GM20000 (cell line): ENCODE measurements at regions not wholly inside any gene's neighbourhood (a gene's known extent, or its start where the extent isn't known, plus 50 kb on each side); places are given as distances from the start of the nearest gene placed in this dataset.

Source experiments
- DNase-seq: peaks from one replicate; pipeline ENCODE4 v3.0.0; 2012; ENCODE audit warnings: low spot score
- TF ChIP-seq, protein P1 (sequence below): IDR thresholded peaks from 2 replicates; pipeline ENCODE4 v1.5.1; 2012; ENCODE audit warnings: mild to moderate bottlenecking, control low read depth; ENCODE audit errors: extremely low read depth, missing control alignments

DNA sequence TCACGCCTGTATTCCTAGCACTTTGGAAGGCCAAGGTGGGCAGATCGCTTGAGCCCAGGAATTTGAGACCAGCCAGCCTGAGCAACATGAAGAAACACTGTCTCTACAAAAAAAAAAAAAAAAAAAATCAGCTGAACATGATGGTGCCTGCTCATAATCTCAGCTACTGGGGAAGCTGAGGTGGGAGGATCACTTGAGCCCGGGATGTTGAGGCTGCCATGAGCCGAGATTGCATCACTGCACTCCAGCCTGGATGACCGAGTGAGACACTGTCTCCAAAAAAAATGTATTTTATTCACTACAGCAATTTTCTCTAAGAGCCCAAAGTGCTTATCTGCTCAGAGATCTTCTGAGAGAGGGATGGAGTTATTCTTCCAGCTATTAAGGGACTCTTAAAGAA lies 215.8 kb upstream of the PPP3CA start:
- TF ChIP-seq, protein P1, sequence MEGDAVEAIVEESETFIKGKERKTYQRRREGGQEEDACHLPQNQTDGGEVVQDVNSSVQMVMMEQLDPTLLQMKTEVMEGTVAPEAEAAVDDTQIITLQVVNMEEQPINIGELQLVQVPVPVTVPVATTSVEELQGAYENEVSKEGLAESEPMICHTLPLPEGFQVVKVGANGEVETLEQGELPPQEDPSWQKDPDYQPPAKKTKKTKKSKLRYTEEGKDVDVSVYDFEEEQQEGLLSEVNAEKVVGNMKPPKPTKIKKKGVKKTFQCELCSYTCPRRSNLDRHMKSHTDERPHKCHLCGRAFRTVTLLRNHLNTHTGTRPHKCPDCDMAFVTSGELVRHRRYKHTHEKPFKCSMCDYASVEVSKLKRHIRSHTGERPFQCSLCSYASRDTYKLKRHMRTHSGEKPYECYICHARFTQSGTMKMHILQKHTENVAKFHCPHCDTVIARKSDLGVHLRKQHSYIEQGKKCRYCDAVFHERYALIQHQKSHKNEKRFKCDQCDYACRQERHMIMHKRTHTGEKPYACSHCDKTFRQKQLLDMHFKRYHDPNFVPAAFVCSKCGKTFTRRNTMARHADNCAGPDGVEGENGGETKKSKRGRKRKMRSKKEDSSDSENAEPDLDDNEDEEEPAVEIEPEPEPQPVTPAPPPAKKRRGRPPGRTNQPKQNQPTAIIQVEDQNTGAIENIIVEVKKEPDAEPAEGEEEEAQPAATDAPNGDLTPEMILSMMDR, result no peak
- DNase-seq, result no peak

- TF ChIP-seq, protein P1, result no peak
- no peak for DNase-seq
These were observed 209.5 kb upstream of the PPP3CA start for GRCh38 chr4:101556842-101557241.

GRCh38 chr4:101555341-101555880 lies 208.1 kb upstream of the PPP3CA start:
- TF ChIP-seq, protein P1, result no peak
- DNase-seq, result no peak

DNA sequence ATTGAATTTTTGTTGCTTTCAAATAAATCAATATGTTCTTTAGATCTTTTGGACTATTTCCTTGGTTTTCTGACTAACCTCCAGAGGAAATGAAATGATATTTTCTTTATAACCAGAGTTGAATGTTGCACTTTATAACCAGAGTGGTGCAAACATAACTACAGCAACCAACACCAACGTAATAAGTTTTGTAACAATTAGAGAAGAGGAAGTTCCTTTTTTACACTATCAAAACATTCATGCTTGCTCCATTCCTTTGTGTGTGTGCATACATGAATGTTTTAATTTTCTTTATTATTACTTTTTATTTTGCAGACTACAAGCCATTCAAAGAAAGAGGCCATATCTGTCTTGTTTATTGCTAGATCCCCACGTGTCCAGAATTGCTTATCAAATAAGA lies 193.0 kb upstream of the PPP3CA start:
- no peak for DNase-seq

DNA sequence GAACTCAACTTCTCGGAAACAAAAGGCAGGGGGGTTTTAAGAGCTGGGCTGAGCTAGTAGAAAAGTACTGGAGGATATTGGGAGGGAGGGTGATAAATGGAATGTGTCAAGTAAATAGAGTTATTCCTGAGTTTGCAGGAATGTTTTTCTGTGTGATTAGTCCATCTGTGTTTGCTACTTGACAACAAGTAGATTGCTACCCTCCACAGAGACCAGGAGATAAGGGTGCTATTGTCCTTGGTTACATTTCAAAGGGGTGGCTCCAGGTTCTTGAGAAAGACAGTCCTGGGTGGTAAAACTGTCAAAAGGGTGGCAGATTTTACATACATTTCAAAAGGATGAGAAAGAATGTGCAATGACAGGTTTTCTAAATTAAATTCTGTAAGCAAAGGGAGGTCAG lies 181.2 kb upstream of the PPP3CA start:
- TF ChIP-seq, protein P1, result no peak
- DNase-seq, result no peak

More for the DNA sequence above, 193.0 kb upstream of the PPP3CA start:
- TF ChIP-seq, protein P1, result no peak

GRCh38 chr4:101527188-101527587 lies 179.9 kb upstream of the PPP3CA start:
- peak; percentile 52 for DNase-seq
- TF ChIP-seq, protein P1, result no peak

DNA sequence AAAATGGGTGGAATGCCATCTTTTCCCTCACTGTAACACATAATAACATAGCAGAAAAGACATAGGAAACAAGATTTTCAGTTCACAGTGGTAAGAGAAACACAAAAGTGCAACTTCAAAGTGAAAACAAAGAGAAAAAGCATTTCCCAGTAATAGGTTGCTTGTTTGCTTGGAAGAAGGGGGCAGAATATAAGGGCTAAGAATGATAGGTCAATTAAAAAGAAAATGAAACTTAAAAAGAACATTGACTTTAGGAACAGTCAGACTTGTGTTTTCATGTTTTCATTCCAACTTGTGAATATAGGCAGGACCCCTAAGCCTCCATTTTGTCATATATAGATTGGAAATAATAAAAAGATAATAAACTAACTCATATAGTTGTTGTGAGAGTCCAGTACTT lies 168.2 kb upstream of the PPP3CA start:
- DNase-seq, result no peak
- TF ChIP-seq, protein P1, result no peak
